MCF 10A (cell line): ENCODE measurements at regions not wholly inside any gene's neighbourhood (a gene's known extent, or its start where the extent isn't known, plus 50 kb on each side); places are given as distances from the start of the nearest gene placed in this dataset.

Experiments used
- BruUV-seq: library from RNA; stranded (reverse); fragments of 400-500 nt; replicated peaks from 2 replicates; lab custom pipeline; 2021; lab: Mats Ljungman, UMichigan
- CTCF ChIA-PET: fragments of 300-600 bp; sonication (Branson Sonifier 250); formaldehyde crosslinking; extraction: SDS; loops from one replicate; lab custom pipeline; 2021; ENCODE audit warnings: antibody characterized with exemption, inconsistent platforms; lab: Yijun Ruan, JAX
- POLR2A ChIA-PET: fragments of 300-600, 350-650 bp; sonication (Branson Sonifier 250); formaldehyde crosslinking; extraction: SDS; loops from one replicate; lab custom pipeline; 2020; ENCODE audit warnings: antibody characterized with exemption, inconsistent platforms; lab: Yijun Ruan, JAX
- DNase-seq: peaks from one replicate; pipeline ENCODE4 v3.0.0-alpha.2; 2018; ENCODE audit not compliant: unreplicated experiment
- H3K27ac Mint-ChIP-seq: one replicate; pipeline ENCODE4 v1.8.0; 2022; ENCODE audit warnings: mild to moderate bottlenecking, low read depth, mixed read lengths; ENCODE audit not compliant: unreplicated experiment
- H3K27me3 Mint-ChIP-seq: one replicate; pipeline ENCODE4 v1.8.0; 2022; ENCODE audit warnings: mixed read lengths; ENCODE audit not compliant: insufficient read depth, unreplicated experiment
- H3K36me3 Mint-ChIP-seq: one replicate; pipeline ENCODE4 v1.8.0; 2022; ENCODE audit warnings: mild to moderate bottlenecking, moderate library complexity, mixed read lengths; ENCODE audit not compliant: insufficient read depth, unreplicated experiment
- H3K4me1 Mint-ChIP-seq: one replicate; pipeline ENCODE4 v1.8.0; 2022; ENCODE audit warnings: mixed read lengths; ENCODE audit not compliant: insufficient read depth, unreplicated experiment
- H3K4me3 Mint-ChIP-seq: one replicate; pipeline ENCODE4 v1.8.0; 2022; ENCODE audit warnings: mild to moderate bottlenecking, moderate library complexity, mixed read lengths; ENCODE audit not compliant: unreplicated experiment
- H3K9me3 Mint-ChIP-seq: one replicate; pipeline ENCODE4 v1.8.0; 2022; ENCODE audit warnings: mixed read lengths; ENCODE audit not compliant: unreplicated experiment
- intact Hi-C: fragments of 100-400 bp; cut with micrococcal nuclease; formaldehyde crosslinking; loops from 2 replicates; pipeline ENCODE4 v1.14.1; 2022
- TF ChIP-seq, protein P1 (sequence below): fragments of 200-600 bp; IDR thresholded peaks from one replicate; pipeline ENCODE4 v1.8.0; 2022; ENCODE audit warnings: antibody characterized with exemption, mild to moderate bottlenecking; ENCODE audit not compliant: unreplicated experiment

GRCh38 chr1:181397845-181398244, 85.5 kb upstream of the CACNA1E start:
- H3K27me3 Mint-ChIP-seq, result no peaks in the 10 kb centered on the region

DNA sequence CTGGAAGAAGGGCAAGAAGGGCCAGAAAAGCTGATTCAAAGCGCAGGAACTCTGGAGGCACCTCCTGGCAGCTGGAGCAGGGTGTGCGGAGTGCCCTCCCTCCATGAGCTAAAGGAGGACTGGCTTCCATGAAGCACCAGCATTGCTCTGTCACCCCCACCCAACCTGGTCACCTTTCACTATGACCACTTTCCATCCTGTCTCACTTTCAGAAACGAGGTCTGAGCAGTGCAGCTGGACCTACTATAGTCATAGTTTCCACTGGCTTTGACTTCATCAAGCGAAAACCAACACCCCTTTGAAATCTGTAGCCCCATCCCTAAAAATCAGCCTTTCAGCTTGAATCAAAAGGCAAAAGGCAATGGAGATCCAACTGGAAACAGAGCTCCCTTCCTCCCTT, 84.8 kb upstream of the CACNA1E start:
- CTCF ChIA-PET, result interaction anchor here (0.6 to 2.8 kb wide), 4 partner anchors 9 to 520 kb away, joined by 3 to 13 read pairs (median 5); no protein-coding TSS in a partner anchor
- Mint-ChIP-seq H3K27ac (no peak overlapping the region), H3K4me3 (no peak overlapping the region), H3K9me3 (no peaks in the 10 kb centered on the region), H3K4me1 (no peaks in the 10 kb centered on the region), H3K27me3 (no peaks in the 10 kb centered on the region), H3K36me3 (no peaks in the 10 kb centered on the region)
- TF ChIP-seq, protein P1, sequence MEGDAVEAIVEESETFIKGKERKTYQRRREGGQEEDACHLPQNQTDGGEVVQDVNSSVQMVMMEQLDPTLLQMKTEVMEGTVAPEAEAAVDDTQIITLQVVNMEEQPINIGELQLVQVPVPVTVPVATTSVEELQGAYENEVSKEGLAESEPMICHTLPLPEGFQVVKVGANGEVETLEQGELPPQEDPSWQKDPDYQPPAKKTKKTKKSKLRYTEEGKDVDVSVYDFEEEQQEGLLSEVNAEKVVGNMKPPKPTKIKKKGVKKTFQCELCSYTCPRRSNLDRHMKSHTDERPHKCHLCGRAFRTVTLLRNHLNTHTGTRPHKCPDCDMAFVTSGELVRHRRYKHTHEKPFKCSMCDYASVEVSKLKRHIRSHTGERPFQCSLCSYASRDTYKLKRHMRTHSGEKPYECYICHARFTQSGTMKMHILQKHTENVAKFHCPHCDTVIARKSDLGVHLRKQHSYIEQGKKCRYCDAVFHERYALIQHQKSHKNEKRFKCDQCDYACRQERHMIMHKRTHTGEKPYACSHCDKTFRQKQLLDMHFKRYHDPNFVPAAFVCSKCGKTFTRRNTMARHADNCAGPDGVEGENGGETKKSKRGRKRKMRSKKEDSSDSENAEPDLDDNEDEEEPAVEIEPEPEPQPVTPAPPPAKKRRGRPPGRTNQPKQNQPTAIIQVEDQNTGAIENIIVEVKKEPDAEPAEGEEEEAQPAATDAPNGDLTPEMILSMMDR, result no peak
- BruUV-seq, result no TSS peak
- POLR2A ChIA-PET, result interaction anchor here (0.6 to 1.2 kb wide), 2 partner anchors 8 to 24 kb away, joined by 3 to 4 read pairs; no protein-coding TSS in a partner anchor
- no peak for DNase-seq
- intact Hi-C loops, result no loop called here

More at GRCh38 chr1:181397845-181398244, 85.5 kb upstream of the CACNA1E start:
- Mint-ChIP-seq H3K27ac (no peak overlapping the region), H3K36me3 (no peaks in the 10 kb centered on the region), H3K9me3 (no peaks in the 10 kb centered on the region), H3K4me1 (peaks cover 2% of the 10 kb centered on the region), H3K4me3 (no peak overlapping the region)
- CTCF ChIA-PET, result interaction anchor here (0.6 to 2.8 kb wide), 9 partner anchors 8 to 1223 kb away, joined by 3 to 13 read pairs (median 4); no protein-coding TSS in a partner anchor
- no TSS peak for BruUV-seq
- TF ChIP-seq, protein P1, result no peak
- POLR2A ChIA-PET, result interaction anchor here (1.2 kb wide), 1 partner anchor 25 kb away, joined by 3 read pairs; no protein-coding TSS in a partner anchor
- DNase-seq, result no peak
- intact Hi-C loops, result no loop called here

DNA sequence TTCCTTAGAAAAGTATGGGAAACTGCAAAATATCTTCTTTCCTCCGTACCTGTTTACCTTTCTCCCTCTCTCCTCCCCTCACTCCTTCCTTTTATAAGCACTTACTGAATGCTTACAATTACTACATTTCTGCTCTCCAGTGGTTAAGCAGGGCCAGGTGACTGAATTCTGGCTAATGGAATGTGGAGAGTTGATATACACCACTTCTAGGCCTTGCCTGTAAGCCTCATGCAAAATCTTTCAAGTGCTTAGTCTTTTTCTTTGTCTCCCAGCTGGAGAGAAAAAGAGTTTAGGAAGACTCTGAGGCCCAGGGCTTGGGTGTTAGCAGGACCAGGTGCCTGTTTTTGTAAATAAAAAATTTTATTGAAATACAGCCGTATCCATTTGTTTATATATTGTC, 77.7 kb upstream of the CACNA1E start:
- no peaks in the 10 kb centered on the region for H3K9me3 Mint-ChIP-seq
- ChIA-PET POLR2A (interaction anchor here (1.0 to 1.5 kb wide), 2 partner anchors 154 to 178 kb away, joined by 3 read pairs; no protein-coding TSS in a partner anchor), CTCF (interaction anchor here (0.6 to 1.1 kb wide), 3 partner anchors 9 to 303 kb away, joined by 3 read pairs; no protein-coding TSS in a partner anchor)
- TF ChIP-seq, protein P1, result no peak
- H3K36me3 Mint-ChIP-seq, result no peaks in the 10 kb centered on the region
- BruUV-seq, result no TSS peak
- peaks cover 12% of the 10 kb centered on the region for H3K4me1 Mint-ChIP-seq
- H3K27ac Mint-ChIP-seq, result no peak overlapping the region
- intact Hi-C loops, result no loop called here
- no peak for DNase-seq
- no peaks in the 10 kb centered on the region for H3K27me3 Mint-ChIP-seq
- H3K4me3 Mint-ChIP-seq, result no peak overlapping the region

GRCh38 chr1:181406989-181407388, 76.3 kb upstream of the CACNA1E start:
- H3K36me3 Mint-ChIP-seq, result no peaks in the 10 kb centered on the region
- H3K9me3 Mint-ChIP-seq, result no peaks in the 10 kb centered on the region
- TF ChIP-seq, protein P1, result no peak
- H3K4me3 Mint-ChIP-seq, result no peak overlapping the region
- H3K27me3 Mint-ChIP-seq, result no peaks in the 10 kb centered on the region
- POLR2A ChIA-PET, result interaction anchor here (0.6 to 1.4 kb wide), 2 partner anchors 8 to 12 kb away, joined by 3 to 4 read pairs; no protein-coding TSS in a partner anchor
- no TSS peak for BruUV-seq
- peaks cover 12% of the 10 kb centered on the region for H3K4me1 Mint-ChIP-seq
- no peak for DNase-seq
- CTCF ChIA-PET, result interaction anchor here (0.6 to 1.1 kb wide), 5 partner anchors 9 to 19 kb away, joined by 3 to 5 read pairs (median 3); no protein-coding TSS in a partner anchor
- no peak overlapping the region for H3K27ac Mint-ChIP-seq
- intact Hi-C loops, result no loop called here
